ENCODE measurements at regions not wholly inside any gene's neighbourhood (a gene's known extent, or its start where the extent isn't known, plus 50 kb on each side); places are given as distances from the start of the nearest gene placed in this dataset.

GRCh38 chr15:93247466-93248121 lies 158.6 kb upstream of the RGMA start:
- intact Hi-C loops (cut with micrococcal nuclease) = no loop called here

GRCh38 chr15:93246266-93247242 lies 157.5 kb upstream of the RGMA start:
- intact Hi-C loops (cut with micrococcal nuclease) = no loop called here

GRCh38 chr15:93245661-93246042 lies 156.6 kb upstream of the RGMA start:
- intact Hi-C loops (cut with micrococcal nuclease) = no loop called here

GRCh38 chr15:93244696-93245660 lies 156.0 kb upstream of the RGMA start:
- intact Hi-C loops (cut with micrococcal nuclease) = no loop called here

GRCh38 chr15:93243573-93243972 lies 154.6 kb upstream of the RGMA start:
- intact Hi-C loops (cut with micrococcal nuclease) = no loop called here

- intact Hi-C loops (cut with micrococcal nuclease) = no loop called here
These were observed 152.9 kb upstream of the RGMA start for GRCh38 chr15:93241696-93242585.

- intact Hi-C loops (cut with micrococcal nuclease) = no loop called here
These were observed 151.0 kb upstream of the RGMA start for GRCh38 chr15:93239993-93240392.

- intact Hi-C loops (cut with micrococcal nuclease) = no loop called here
These were observed 150.6 kb upstream of the RGMA start for GRCh38 chr15:93239591-93239990.

GRCh38 chr15:93238641-93239040 lies 149.6 kb upstream of the RGMA start:
- intact Hi-C loops (cut with micrococcal nuclease) = no loop called here

- intact Hi-C loops (cut with micrococcal nuclease) = no loop called here
These were observed 147.1 kb upstream of the RGMA start for GRCh38 chr15:93235926-93236780.

- intact Hi-C loops (cut with micrococcal nuclease) = no loop called here
These were observed 146.3 kb upstream of the RGMA start for GRCh38 chr15:93235269-93235668.

GRCh38 chr15:93233710-93234109 lies 144.7 kb upstream of the RGMA start:
- intact Hi-C loops (cut with micrococcal nuclease) = no loop called here

GRCh38 chr15:93232845-93233244 lies 143.8 kb upstream of the RGMA start:
- intact Hi-C loops (cut with micrococcal nuclease) = no loop called here

- intact Hi-C loops (cut with micrococcal nuclease) = no loop called here
These were observed 143.0 kb upstream of the RGMA start for GRCh38 chr15:93231994-93232393.

GRCh38 chr15:93231261-93231925 lies 142.4 kb upstream of the RGMA start:
- intact Hi-C loops (cut with micrococcal nuclease) = no loop called here

GRCh38 chr15:93228546-93228945 lies 139.5 kb upstream of the RGMA start:
- intact Hi-C loops (cut with micrococcal nuclease) = no loop called here

- intact Hi-C loops (cut with micrococcal nuclease) = no loop called here
These were observed 134.8 kb upstream of the RGMA start for GRCh38 chr15:93223803-93224202.

GRCh38 chr15:93221759-93222158 lies 132.7 kb upstream of the RGMA start:
- intact Hi-C loops (cut with micrococcal nuclease) = no loop called here

GRCh38 chr15:93219859-93220420 lies 130.9 kb upstream of the RGMA start:
- intact Hi-C loops (cut with micrococcal nuclease) = no loop called here

All from T-helper 2 cell treated with Interferon-gamma antibody and Interleukin-4, amounts not matched to agents 100 ng/mL and 5 ng/mL, for 36 hours (primary cell).